BLaER1 treated with 17β-estradiol and CSF1 and Interleukin-3, amounts not matched to agents 10 nM and 100 nM (cell line): ENCODE measurements at regions not wholly inside any gene's neighbourhood (a gene's known extent, or its start where the extent isn't known, plus 50 kb on each side); places are given as distances from the start of the nearest gene placed in this dataset.
"Not testable (repeated sequence)": the region's sequence is repeated elsewhere in the genome, so short reads cannot be mapped to it uniquely, and the experiment has no call there.

Experiments used
- H3K27ac ChIP-seq, 11 experiments: shearing (Covaris generic); formaldehyde crosslinking; 2 replicates each; pipeline ENCODE4 v1.8.1; 2022
- H3K27me3 ChIP-seq, 11 experiments: shearing (Covaris generic); formaldehyde crosslinking; 2 replicates each; pipeline ENCODE4 v1.8.1; 2022
- H3K36me3 ChIP-seq, 11 experiments: shearing (Covaris generic); formaldehyde crosslinking; 2 replicates each; pipeline ENCODE4 v1.8.1; 2022
- H3K4me1 ChIP-seq, 10 experiments: shearing (Covaris generic); formaldehyde crosslinking; 2 replicates each; pipeline ENCODE4 v1.8.1; 2022
- H3K4me2 ChIP-seq, 11 experiments: shearing (Covaris generic); formaldehyde crosslinking; 2 replicates each; pipeline ENCODE4 v1.8.1; 2022
- H3K4me3 ChIP-seq, 10 experiments: shearing (Covaris generic); formaldehyde crosslinking; 2 replicates each; pipeline ENCODE4 v1.8.1; 2022
- H3K9ac ChIP-seq, 11 experiments: shearing (Covaris generic); formaldehyde crosslinking; 2 replicates each; pipeline ENCODE4 v1.8.1; 2022
- H3K9me3 ChIP-seq, 11 experiments: shearing (Covaris generic); formaldehyde crosslinking; replicated peaks in 1 of 11; 2 replicates each; pipeline ENCODE4 v1.8.1; 2022
- H4K20me1 ChIP-seq, 11 experiments: shearing (Covaris generic); formaldehyde crosslinking; 2 replicates each; pipeline ENCODE4 v1.8.1; 2022
- Cebpa-rat ChIP-seq, 11 experiments: shearing (Covaris generic); IDR thresholded peaks; 2 replicates each; pipeline ENCODE4 v1.8.1; 2022

DNA sequence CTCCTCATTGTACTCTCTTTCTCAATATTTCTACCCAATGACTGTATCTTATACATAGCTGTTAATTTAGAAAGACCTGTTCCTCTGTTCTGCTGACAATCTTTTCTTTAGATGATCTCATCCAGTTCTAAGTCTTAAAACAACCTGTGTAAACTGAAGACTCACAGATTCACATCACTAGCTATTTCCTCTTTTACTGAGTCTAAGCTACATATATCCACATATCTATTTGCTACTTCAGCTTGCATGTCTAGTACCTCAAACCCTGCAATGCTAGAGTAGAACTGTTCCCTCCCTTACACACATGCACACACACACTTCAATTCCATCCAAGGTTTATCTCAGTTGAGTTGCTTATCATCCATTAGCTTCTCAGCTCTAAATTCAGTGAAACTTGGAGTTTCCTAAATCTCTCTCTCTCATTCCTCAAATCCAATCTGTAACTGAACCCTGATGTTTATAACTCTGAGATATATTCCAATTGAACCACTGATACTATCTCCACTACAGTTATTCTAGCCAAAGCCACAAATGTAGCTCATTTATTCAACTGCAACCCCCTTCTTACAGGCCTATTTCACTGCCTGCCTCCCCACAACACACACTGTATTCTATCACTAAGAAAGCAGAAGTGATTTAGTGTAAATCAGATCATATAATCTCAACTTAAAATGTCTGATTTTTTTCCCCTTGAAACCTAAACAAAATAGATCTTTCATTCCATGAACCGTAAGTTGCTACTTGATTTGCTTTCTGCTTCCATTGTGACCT is 1036.8 kb upstream of the POT1 start:
- Histone ChIP-seq H3K27ac (no peak overlapping the region), H3K4me3 (no peak overlapping the region), H3K4me2 (no peak overlapping the region), H3K9ac (no peak overlapping the region), H3K9me3 (no peaks in the 10 kb centered on the region), H4K20me1 (no peaks in the 10 kb centered on the region), H3K27me3 (no peaks in the 10 kb centered on the region), H3K4me1 (no peaks in the 10 kb centered on the region), H3K36me3 (no peaks in the 10 kb centered on the region)
- no peak for TF ChIP-seq Cebpa-rat (IDR thresholded peaks at IDR 0.05)

DNA sequence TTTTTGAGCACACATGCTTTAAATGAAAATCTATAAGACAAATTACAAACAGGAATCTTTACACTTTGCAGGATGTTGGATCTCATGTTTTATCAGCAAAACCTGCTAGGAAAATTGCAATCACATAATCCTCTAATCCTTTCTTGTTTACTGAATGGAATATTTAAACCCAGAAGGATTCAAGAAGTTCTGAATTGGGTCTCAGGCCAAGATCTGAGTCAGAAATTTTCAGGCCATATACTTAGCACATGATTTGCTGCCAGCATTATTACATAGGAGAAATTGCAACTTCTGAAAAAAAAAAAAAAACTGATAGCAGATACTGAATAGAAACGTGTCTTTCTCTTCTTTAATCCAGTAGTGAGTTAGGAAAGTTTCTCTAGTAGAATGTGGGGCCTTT is 1005.3 kb upstream of the POT1 start:
- H3K27ac ChIP-seq: no peak overlapping the region
- peaks cover 0 to 7% (median 0%) of the 10 kb centered on the region in 11 experiments; a peak in 1 of 22 replicates for H3K9me3 ChIP-seq
- no peak overlapping the region for H3K9ac ChIP-seq
- no peaks in the 10 kb centered on the region for H3K4me1 ChIP-seq
- no peaks in the 10 kb centered on the region for H3K36me3 ChIP-seq
- no peaks in the 10 kb centered on the region for H3K27me3 ChIP-seq
- no peak overlapping the region for H3K4me2 ChIP-seq
- H3K4me3 ChIP-seq: no peak overlapping the region
- H4K20me1 ChIP-seq: no peaks in the 10 kb centered on the region
- TF ChIP-seq Cebpa-rat (IDR thresholded peaks at IDR 0.05): no peak

DNA sequence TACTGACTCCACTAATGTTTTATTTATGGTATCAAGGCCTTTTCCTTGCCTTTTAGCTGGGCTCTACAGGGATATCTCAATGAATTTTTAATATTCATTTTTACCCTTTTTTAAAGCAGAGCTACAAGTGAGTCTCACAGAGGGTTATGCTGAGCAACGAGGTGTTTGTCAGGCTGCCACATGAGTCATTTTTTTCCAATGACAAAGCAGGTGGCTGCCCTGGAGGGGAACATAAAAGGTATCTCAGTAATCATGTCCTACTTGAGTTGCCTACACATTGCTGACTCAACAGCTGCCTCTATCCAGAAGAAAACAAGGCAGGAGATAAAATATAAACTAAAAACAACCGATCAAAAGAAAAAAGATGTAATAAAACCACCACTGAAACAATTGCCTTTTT is 1004.9 kb upstream of the POT1 start:
- H3K4me2 ChIP-seq: no peak overlapping the region

DNA sequence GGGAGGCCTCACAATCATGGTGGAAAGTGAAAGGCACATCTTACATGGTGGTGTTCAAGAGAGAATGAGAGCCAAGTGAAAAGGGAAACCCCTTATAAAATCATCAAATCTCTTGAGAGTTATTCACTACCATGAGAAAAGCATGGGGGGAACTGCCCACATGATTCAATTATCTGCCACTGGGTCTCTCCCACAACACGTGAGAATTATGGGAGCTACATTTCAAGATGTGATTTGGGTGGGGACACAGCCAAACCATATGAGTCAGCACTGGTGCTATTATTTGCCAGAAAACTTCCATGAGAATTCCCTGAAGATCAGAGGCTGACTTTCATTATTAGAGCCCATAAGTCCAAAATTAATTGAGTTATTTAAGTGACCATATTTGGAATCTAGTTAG is 1001.2 kb upstream of the POT1 start:
- no peak for TF ChIP-seq Cebpa-rat (IDR thresholded peaks at IDR 0.05)
- H3K27ac ChIP-seq: no peak overlapping the region
- no peaks in the 10 kb centered on the region for H3K27me3 ChIP-seq
- H3K9ac ChIP-seq: no peak overlapping the region
- no peaks in the 10 kb centered on the region for H3K36me3 ChIP-seq
- H3K4me2 ChIP-seq: no peak overlapping the region
- no peak overlapping the region for H3K4me3 ChIP-seq
- peaks cover 0 to 6% (median 0%) of the 10 kb centered on the region in 10 experiments; a peak in 1 of 20 replicates for H3K4me1 ChIP-seq
- no peaks in the 10 kb centered on the region for H4K20me1 ChIP-seq
- H3K9me3 ChIP-seq: no peaks in the 10 kb centered on the region

More for the DNA sequence above, 1004.9 kb upstream of the POT1 start:
- H3K9me3 ChIP-seq: peaks cover 0 to 7% (median 0%) of the 10 kb centered on the region in 11 experiments; a peak in 1 of 22 replicates
- no peak for TF ChIP-seq Cebpa-rat (IDR thresholded peaks at IDR 0.05)
- no peak overlapping the region for H3K9ac ChIP-seq
- H4K20me1 ChIP-seq: no peaks in the 10 kb centered on the region
- no peak overlapping the region for H3K4me3 ChIP-seq
- H3K4me1 ChIP-seq: no peaks in the 10 kb centered on the region
- no peaks in the 10 kb centered on the region for H3K36me3 ChIP-seq
- H3K27me3 ChIP-seq: no peaks in the 10 kb centered on the region
- H3K27ac ChIP-seq: no peak overlapping the region

DNA sequence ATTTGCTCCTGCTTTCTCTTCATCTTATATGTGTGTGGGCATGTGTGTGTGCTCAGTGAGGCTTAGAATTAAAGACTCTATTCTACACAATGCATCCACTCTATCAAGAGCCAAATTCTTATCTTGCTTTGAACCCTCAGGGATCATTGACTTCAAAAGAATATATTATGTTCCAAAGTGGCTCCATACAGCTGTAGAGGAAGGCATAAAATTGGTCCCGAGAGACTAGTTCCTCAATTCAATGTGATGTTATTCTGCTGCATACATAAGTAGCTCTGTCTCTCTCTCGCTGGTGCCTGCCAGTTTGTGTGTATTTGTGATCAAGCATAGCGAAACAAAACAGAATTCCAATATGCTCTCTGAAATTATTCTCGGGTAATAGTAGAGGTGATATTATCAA is 997.9 kb upstream of the POT1 start:
- H3K27ac ChIP-seq: no peak overlapping the region
- H3K36me3 ChIP-seq: no peaks in the 10 kb centered on the region
- H3K9me3 ChIP-seq: no peaks in the 10 kb centered on the region
- H3K4me1 ChIP-seq: peaks cover 0 to 6% (median 0%) of the 10 kb centered on the region in 10 experiments; a peak in 1 of 20 replicates
- no peaks in the 10 kb centered on the region for H4K20me1 ChIP-seq
- no peak for TF ChIP-seq Cebpa-rat (IDR thresholded peaks at IDR 0.05)
- H3K9ac ChIP-seq: no peak overlapping the region
- H3K4me3 ChIP-seq: no peak overlapping the region
- no peaks in the 10 kb centered on the region for H3K27me3 ChIP-seq
- H3K4me2 ChIP-seq: no peak overlapping the region

DNA sequence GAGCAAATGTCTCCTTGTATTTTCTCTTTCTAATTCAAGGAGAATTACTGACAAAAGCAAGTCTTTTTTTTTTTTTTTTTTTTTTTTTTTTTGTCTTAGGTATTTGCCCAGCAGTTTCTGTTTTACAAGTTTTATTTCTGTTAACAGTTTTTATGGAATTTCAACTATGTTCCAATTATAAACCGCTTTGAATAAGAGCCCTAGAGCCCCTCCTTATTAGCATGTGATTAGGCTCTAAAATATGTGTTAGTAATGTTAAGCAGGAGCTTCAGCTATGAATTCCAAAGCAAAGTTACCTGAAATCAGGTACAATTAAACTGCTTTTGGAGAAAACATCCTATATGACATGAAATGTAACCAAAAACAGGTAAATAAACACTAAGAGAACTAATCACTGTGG is 997.0 kb upstream of the POT1 start:
- no peak overlapping the region for H3K4me2 ChIP-seq
- no peak overlapping the region for H3K9ac ChIP-seq
- no peaks in the 10 kb centered on the region for H4K20me1 ChIP-seq
- H3K27ac ChIP-seq: no peak overlapping the region
- H3K4me3 ChIP-seq: no peak overlapping the region
- H3K27me3 ChIP-seq: no peaks in the 10 kb centered on the region
- H3K36me3 ChIP-seq: no peaks in the 10 kb centered on the region
- H3K4me1 ChIP-seq: peaks cover 0 to 6% (median 0%) of the 10 kb centered on the region in 10 experiments; a peak in 1 of 20 replicates
- H3K9me3 ChIP-seq: no peaks in the 10 kb centered on the region
- no peak for TF ChIP-seq Cebpa-rat (IDR thresholded peaks at IDR 0.05)

DNA sequence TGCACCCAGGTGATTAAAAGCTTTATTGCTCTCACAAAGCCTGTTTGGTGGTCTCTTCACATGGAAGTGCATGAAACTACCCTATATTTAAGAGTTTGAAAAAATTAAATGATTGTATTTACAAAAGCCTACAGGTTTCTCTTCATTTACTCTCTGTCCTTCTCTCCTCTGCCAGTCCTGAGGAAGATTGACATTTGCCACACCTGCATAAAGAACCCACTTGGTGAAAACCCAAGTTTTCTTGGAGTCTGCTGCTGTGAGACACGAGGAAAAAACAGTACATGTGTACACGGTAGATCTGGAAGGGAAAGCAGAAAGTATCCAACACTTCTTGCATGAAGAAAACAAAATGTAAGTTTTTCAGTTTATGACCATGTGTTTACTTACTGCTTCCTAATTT is 994.4 kb upstream of the POT1 start:
- no peak overlapping the region for H3K4me3 ChIP-seq
- H4K20me1 ChIP-seq: no peaks in the 10 kb centered on the region
- no peaks in the 10 kb centered on the region for H3K27me3 ChIP-seq
- TF ChIP-seq Cebpa-rat (IDR thresholded peaks at IDR 0.05): no peak
- no peak overlapping the region for H3K4me2 ChIP-seq
- H3K4me1 ChIP-seq: peaks cover 0 to 6% (median 0%) of the 10 kb centered on the region in 10 experiments; a peak in 1 of 20 replicates
- H3K36me3 ChIP-seq: no peaks in the 10 kb centered on the region
- no peak overlapping the region for H3K9ac ChIP-seq
- H3K27ac ChIP-seq: no peak overlapping the region
- H3K9me3 ChIP-seq: no peaks in the 10 kb centered on the region

DNA sequence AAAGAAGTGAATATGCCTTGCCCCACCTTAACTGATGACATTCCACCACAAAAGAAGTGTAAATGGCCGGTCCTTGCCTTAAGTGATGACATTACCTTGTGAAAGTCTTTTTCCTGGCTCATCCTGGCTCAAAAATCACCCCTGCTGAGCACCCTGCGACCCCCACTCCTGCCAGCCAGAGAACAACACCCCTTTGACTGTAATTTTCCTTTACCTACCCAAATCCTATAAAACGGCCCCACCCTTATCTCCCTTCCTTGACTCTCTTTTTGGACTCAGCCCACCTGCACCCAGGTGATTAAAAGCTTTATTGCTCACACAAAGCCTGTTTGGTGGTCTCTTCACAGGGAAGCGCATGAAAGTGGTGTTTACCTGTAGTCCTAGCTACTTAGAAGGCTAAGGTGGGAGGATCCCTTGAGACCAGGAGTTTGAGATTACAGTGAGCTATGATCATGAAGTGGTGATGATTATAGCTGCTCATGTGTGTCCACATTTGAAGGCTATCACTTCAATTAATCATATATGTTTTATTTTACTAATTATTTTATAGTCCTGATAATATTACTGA is 985.8 kb upstream of the POT1 start:
- H3K4me2 ChIP-seq, H3K27ac ChIP-seq, H3K4me1 ChIP-seq, H3K9ac ChIP-seq, H3K27me3 ChIP-seq, H4K20me1 ChIP-seq, H3K9me3 ChIP-seq, H3K4me3 ChIP-seq, H3K36me3 ChIP-seq: not testable (repeated sequence)

DNA sequence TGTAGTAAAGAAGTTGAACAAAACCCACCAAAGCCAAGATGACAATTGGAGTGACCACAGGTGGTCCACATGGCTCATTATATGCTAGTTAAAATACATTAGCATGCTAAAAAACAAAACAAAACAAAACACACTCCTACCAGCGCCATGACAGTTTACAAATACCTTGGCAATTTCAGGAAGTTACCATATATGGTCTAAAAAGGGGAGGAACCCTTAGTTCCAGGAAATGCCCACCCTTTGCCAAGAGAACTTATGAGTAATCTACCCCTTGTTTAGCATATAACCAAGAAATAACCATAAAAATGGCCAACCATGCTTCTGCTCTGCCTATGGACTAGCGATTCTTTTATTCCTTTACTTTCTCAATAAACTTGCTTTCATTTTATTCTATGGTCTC is 979.1 kb upstream of the POT1 start:
- no peak for TF ChIP-seq Cebpa-rat (IDR thresholded peaks at IDR 0.05)
- Histone ChIP-seq H3K9me3 (peaks cover 0 to 11% (median 0%) of the 10 kb centered on the region in 11 experiments; a peak in 2 of 22 replicates), H3K27ac (no peak overlapping the region), H3K4me1 (no peaks in the 10 kb centered on the region), H3K9ac (no peak overlapping the region), H3K36me3 (no peaks in the 10 kb centered on the region), H4K20me1 (no peaks in the 10 kb centered on the region), H3K4me3 (no peak overlapping the region), H3K4me2 (no peak overlapping the region), H3K27me3 (no peaks in the 10 kb centered on the region)

DNA sequence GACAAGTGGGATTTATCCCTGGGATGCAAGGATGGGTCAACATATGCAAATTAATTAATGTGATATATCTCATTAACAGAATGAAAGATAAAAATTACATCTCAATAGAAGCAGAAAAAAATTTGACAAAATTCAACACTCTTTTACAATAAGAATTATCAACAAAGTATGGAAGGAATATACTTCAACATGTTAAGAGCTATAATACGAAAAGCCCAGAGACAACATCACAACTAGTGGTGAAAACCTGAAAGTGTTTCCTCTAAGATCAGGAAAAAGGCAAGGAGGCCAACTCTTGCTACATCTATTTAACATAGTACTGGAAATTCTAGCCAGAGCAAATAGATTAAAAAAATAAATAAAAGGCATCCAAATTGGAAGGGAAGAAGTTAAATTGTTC is 970.0 kb upstream of the POT1 start:
- no peaks in the 10 kb centered on the region for H3K4me1 ChIP-seq
- H3K27ac ChIP-seq: no peak overlapping the region
- H3K9ac ChIP-seq: no peak overlapping the region

More for the DNA sequence above, 970.0 kb upstream of the POT1 start:
- Histone ChIP-seq H3K4me2 (no peak overlapping the region), H4K20me1 (no peaks in the 10 kb centered on the region), H3K9me3 (no peaks in the 10 kb centered on the region), H3K27me3 (no peaks in the 10 kb centered on the region), H3K36me3 (no peaks in the 10 kb centered on the region), H3K4me3 (no peak overlapping the region)
- TF ChIP-seq Cebpa-rat (IDR thresholded peaks at IDR 0.05): no peak
